HG02642 (cell line): ENCODE measurements at regions not wholly inside any gene's neighbourhood (a gene's known extent, or its start where the extent isn't known, plus 50 kb on each side); places are given as distances from the start of the nearest gene placed in this dataset.

ENCODE experiments used
- ATAC-seq: cut with Tn5 transposase; IDR thresholded peaks from one replicate; pipeline ENCODE4 v1.9.1; 2021; ENCODE audit warnings: mild to moderate bottlenecking; ENCODE audit not compliant: unreplicated experiment, poor library complexity

- no peak for ATAC-seq
Observed at GRCh38 chr12:58544281-58544680, 376.0 kb downstream of the LRIG3 start.

- no peak for ATAC-seq
Observed at GRCh38 chr12:58547217-58547616, 373.1 kb downstream of the LRIG3 start.

- no peak for ATAC-seq
Observed at GRCh38 chr12:58548801-58549200, 371.5 kb downstream of the LRIG3 start.

- ATAC-seq: no peak
Observed at GRCh38 chr12:58554522-58555157, 365.7 kb downstream of the LRIG3 start.

- ATAC-seq: no peak
Observed at GRCh38 chr12:58557171-58557570, 363.1 kb downstream of the LRIG3 start.

GRCh38 chr12:58557661-58558060, 362.6 kb downstream of the LRIG3 start:
- ATAC-seq: no peak

- ATAC-seq: no peak
Observed at GRCh38 chr12:58563621-58564020, 356.7 kb downstream of the LRIG3 start.

GRCh38 chr12:58564721-58565120, 355.6 kb downstream of the LRIG3 start:
- ATAC-seq: no peak

- no peak for ATAC-seq
Observed at GRCh38 chr12:58566599-58566998, 353.7 kb downstream of the LRIG3 start.

- ATAC-seq: no peak
Observed at GRCh38 chr12:58567189-58567588, 353.1 kb downstream of the LRIG3 start.

GRCh38 chr12:58570411-58570810, 349.9 kb downstream of the LRIG3 start:
- ATAC-seq: no peak

- ATAC-seq: no peak
Observed at GRCh38 chr12:58575256-58575655, 345.0 kb downstream of the LRIG3 start.

- ATAC-seq: no peak
Observed at GRCh38 chr12:58576081-58576480, 344.2 kb downstream of the LRIG3 start.

- ATAC-seq: no peak
Observed at GRCh38 chr12:58576916-58577315, 343.4 kb downstream of the LRIG3 start.

GRCh38 chr12:58580095-58580494, 340.2 kb downstream of the LRIG3 start:
- no peak for ATAC-seq

- no peak for ATAC-seq
Observed at GRCh38 chr12:58583529-58583928, 336.8 kb downstream of the LRIG3 start.

GRCh38 chr12:58583940-58584339, 336.4 kb downstream of the LRIG3 start:
- no peak for ATAC-seq

GRCh38 chr12:58584880-58585279, 335.4 kb downstream of the LRIG3 start:
- ATAC-seq: no peak

GRCh38 chr12:58586762-58587161, 333.5 kb downstream of the LRIG3 start:
- no peak for ATAC-seq

GRCh38 chr12:58588770-58589169, 331.5 kb downstream of the LRIG3 start:
- ATAC-seq: no peak

- ATAC-seq: no peak
Observed at GRCh38 chr12:58592475-58593207, 327.7 kb downstream of the LRIG3 start.
